ENCODE measurements at regions not wholly inside any gene's neighbourhood (a gene's known extent, or its start where the extent isn't known, plus 50 kb on each side); places are given as distances from the start of the nearest gene placed in this dataset.
"Not testable (repeated sequence)": the region's sequence is repeated elsewhere in the genome, so short reads cannot be mapped to it uniquely, and the experiment has no call there.

DNA sequence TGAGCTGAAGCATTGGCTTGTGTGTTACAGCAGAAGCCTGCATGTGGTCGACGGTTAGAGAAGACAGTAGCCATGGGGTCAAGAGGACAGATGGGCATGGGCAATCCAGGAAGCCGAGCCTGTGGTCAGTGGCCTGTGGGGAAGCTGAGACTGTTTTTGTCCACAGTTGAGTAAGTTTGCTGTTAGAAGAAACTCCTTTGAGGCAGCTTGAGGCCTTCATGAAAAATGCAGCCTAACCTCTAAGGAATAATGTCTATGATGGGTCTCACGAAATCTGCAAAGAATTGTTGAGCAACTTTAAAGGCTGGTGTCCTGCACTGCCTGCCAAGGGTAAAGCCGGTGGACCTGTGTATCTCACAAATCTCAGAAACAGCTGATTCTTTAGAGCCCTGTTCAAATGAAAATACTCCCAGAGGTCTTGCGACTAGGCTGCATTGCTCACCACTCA lies 322.4 kb downstream of the SETD4 start:
- DNase-seq = no peak

GRCh38 chr21:35737449-35737848 lies 322.9 kb downstream of the SETD4 start:
- no peak for DNase-seq

DNA sequence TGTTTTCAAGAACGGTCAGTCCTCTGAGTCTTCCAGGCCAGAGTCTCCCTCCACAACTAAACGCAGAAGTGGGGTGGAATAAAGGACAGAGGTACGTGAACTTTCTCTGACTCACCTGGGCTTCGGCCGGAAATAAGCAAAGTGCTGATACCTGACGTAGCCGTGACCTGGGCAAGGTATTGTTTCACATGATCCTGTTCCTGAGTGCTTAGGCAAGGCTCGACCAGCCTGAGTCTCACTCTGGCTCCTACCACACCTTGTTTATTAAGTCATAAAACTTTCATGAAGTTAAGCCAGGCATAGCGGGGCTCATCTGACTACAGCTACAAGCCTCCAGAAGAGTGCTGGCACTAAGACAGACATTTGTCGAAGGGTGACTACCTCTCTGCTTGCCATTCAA lies 327.5 kb downstream of the SETD4 start:
- no peak for DNase-seq

DNA sequence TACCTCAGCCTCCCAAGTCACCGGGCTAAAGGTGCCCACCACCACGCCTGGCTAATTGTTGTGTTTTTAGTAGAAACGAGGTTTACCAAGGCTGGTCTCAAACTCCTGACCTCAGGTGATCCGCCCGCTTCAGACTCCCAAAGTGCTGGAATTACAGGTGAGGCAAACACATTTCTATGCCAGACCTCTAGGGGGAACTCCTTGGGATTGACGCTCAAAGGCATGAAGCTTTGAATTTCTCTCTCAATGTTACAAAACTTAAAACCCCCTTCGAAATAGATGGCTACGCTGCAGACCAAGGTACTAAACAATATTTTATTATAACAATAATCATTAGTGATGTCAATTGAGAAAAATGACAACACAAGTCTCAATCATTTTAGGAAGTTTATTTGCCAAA lies 330.0 kb downstream of the SETD4 start:
- DNase-seq = no peak

- no peak for DNase-seq
Observed at GRCh38 chr21:35727830-35728229, 332.5 kb downstream of the SETD4 start.

DNA sequence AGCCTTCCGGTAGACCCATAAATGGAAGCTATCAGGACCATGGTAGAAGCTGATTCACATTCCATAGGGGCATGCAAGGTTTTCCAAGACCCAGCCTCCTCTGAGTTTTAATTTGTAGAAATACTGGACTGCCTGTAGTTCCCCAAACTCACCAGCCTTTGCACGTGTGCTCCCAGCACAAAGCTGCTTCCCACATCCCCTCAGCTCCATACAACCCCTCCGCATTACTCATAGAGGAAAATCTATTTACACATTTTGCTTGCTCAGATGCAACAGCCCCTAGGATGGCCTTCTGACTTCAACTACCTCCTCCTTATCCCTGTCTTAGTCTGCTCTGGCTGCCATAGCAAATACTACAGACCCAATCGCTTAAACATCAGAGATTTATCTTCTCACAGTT lies 336.2 kb downstream of the SETD4 start:
- no peak for DNase-seq

GRCh38 chr21:35721701-35722100 lies 338.6 kb downstream of the SETD4 start:
- no peak for DNase-seq

GRCh38 chr21:35720208-35720731 lies 340.1 kb downstream of the SETD4 start:
- no peak for DNase-seq

DNA sequence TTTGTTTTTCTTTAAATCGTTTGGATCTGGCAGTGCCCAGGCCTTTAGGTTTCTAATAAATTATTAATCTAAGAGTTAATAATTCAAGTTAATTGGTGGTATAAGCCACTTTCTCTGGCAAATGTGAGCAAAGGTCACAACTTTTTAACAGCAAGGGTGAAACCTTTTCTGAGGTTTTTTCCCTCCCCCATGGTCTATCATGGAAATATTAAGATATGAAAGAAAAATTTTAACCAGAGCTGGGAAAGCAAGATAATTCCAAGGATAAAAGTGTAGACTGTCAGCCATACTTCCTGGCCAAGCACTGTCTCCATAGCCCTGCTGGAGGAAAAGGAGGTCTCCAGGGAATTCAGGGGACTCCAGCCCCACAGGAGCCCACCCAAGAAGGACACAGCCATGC lies 341.2 kb downstream of the SETD4 start:
- no peak for DNase-seq

DNA sequence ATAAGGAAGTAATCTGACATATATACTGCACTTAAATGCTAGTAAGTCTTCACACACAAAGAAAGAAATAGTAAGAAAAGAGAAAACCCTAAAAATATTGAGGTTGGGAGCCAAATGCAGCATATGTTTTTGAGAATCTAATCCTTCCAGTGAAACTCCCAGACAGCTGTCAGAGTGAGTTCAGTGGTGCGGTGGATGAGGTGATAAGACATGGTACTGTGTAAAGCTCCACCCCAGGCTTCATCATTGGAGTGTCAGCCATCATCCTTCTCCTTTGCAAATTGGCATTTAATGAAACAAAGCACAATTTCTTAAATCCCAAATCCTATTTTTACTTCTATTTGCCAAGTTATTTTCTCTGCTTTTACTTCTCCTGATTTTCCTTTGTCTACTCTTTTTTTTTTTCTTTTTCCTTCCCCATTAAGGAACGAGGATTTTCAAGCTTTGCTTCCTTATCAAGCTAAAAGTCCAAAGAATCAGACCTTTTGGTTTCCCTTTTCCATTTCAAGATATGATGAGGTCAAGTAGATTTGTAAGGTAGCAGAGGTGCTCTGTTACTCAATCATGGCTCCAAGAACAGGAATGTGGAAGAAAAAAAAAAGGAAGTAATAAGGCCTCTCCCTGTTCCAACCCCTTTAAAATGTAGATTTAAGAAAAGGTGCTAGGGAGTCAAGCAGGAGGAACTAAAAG lies 343.3 kb downstream of the SETD4 start:
- DNase-seq = no peak

DNA sequence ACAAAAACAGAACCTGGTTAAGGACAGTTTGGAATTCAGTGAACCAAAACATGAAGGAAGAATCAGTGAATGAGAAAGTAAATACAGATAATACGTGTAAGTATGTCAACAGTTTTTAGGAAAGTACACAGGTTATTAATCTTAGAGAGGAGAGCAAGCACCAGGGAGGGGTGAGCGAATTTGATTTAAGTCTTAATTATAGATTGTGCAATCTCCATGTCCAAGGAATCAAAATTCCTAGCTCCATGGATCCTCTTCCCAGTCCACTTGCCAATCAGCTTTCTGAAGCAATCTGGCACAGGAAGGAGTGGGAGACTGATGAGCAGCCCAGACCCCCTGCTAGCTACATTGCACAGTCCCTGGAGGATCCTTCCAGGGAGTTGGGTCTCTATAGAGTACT lies 346.4 kb downstream of the SETD4 start:
- no peak for DNase-seq

GRCh38 chr21:35711661-35712060 lies 348.7 kb downstream of the SETD4 start:
- DNase-seq = no peak

- no peak for DNase-seq
Observed at GRCh38 chr21:35711213-35711612, 349.1 kb downstream of the SETD4 start.

DNA sequence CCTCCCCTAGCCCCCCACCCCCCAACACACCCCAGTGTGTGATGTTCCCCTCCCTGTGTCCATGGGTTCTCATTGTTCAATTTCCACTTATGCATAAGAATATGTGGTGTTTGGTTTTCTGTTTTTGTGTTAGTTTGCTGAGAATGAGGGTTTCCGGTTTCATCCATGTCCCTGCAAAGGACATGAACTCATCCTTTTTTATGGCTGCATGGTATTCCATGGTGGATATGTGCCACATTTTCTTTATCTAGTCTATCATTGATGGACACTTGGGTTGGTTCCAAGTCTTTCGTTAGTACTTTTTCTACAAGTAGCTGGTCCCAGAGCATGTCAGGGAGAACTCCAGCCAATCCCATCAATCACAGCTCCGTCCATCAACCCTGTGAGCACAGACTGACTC lies 350.3 kb downstream of the SETD4 start:
- DNase-seq = not testable (repeated sequence)

GRCh38 chr21:35705888-35706287 lies 354.4 kb downstream of the SETD4 start:
- no peak for DNase-seq

GRCh38 chr21:35705237-35705887 lies 355.0 kb downstream of the SETD4 start:
- no peak for DNase-seq

DNA sequence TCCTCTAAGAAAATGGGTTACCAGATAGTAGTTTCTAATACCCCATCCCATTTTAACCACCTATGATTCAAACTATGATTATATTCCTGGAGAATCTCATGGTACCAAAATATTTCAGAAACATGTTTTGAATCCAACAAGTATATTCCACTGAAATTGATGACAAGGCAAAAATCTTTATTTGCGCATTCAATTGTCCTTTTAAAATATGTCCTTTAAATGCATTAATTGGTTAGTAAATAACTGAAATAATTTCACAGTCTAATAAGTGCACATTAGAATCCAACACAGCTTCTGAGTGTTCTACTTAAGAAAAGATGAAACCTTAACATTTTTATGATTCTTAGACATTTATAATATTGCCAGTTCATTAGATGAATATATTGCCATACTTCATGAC lies 356.6 kb downstream of the SETD4 start:
- no peak for DNase-seq

DNA sequence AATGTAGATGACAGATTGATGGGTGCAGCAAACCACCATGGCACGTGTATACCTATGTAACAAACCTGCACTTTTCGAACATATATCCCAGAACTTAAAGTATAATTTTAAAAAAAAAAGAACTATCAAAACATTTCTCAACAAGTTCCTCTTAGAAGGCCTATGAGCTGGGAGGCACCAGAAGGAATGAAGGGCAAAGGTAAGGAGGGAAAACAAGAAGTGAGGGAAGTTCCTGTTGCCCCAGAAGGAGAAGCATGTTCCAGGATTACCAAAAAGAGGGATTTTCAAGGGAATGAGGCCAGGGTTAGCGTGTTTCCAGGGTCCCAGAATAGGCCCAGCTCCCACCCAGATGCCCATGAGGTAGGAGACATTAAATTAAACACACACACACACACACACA lies 361.0 kb downstream of the SETD4 start:
- DNase-seq = no peak

- no peak for DNase-seq
Observed at GRCh38 chr21:35697321-35697808, 363.0 kb downstream of the SETD4 start.

- no peak for DNase-seq
Observed at GRCh38 chr21:35696644-35697043, 363.7 kb downstream of the SETD4 start.

DNA sequence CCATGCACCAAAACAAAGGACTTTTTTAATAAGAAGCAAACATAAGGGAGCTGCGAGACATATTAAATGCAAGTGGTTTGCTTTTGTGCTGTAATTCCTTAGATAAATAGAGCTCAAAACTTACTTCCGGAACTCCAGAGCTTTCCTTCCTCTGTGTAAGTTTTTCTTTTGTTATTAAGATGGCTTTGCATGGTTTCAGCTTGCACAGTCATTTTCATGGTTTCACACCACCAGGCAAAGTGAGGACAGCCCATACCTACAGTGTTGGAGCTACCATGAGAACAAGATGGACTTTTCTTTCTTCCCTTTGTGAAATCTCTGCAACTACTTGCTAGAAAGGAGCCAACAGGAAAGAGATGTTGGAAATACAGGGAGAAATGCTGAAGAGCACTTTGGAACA lies 368.0 kb downstream of the SETD4 start:
- no peak for DNase-seq

- no peak for DNase-seq
Observed at GRCh38 chr21:35690436-35690835, 369.9 kb downstream of the SETD4 start.

- no peak for DNase-seq
Observed at GRCh38 chr21:35686156-35686555, 374.2 kb downstream of the SETD4 start.

DNA sequence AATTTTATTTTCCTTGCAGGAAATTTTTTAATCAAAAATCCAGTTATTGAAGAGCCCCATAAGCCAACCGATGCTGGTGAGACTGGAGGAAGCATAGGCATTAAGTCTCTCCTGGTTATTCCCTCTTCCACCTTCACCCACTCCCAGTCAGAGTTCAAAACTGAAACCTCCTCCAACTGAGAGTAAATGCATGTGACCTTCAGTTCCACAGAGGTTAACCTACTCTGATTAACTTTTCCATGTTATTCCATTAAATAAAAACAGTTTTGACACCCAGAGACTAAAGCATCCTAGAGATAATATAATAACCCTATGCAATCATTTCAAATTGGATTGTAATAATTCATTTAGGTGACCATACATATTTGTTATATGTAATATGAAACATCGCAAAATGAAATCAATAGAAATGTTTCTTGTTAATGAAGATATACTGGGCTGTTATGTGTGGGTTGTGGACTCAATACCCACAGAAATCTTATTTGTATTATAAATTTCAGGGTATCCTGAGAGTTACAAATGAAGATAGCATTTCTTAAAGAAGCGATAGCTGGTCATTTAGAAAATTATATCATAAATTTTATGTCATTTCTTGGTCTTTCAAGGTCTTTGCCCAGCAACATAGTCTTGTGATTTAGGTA lies 376.5 kb downstream of the SETD4 start:
- no peak for DNase-seq
